AG04449 (cell line): ENCODE measurements at regions not wholly inside any gene's neighbourhood (a gene's known extent, or its start where the extent isn't known, plus 50 kb on each side); places are given as distances from the start of the nearest gene placed in this dataset.

ENCODE experiments used
- CTCF ChIA-PET: fragments of 350-600 bp; formaldehyde crosslinking; extraction: SDS; loops from one replicate; lab custom pipeline; 2021; ENCODE audit warnings: antibody characterized with exemption; lab: Yijun Ruan, JAX
- POLR2A ChIA-PET: fragments of 400-600, 350-600 bp; formaldehyde crosslinking; extraction: SDS; loops from one replicate; lab custom pipeline; 2020; ENCODE audit warnings: antibody characterized with exemption, inconsistent platforms; lab: Yijun Ruan, JAX
- DNase-seq: peaks from one replicate; pipeline ENCODE4 v3.0.0-alpha.2; 2010; ENCODE audit warnings: low read depth, low spot score
- H3K4me3 ChIP-seq: 2 replicates; pipeline ENCODE4 v1.5.1; 2011; ENCODE audit warnings: low read depth, mild to moderate bottlenecking, control low read depth, low read length
- CTCF ChIP-seq: IDR thresholded peaks from one replicate; pipeline ENCODE4 v1.5.1; 2011; ENCODE audit warnings: mild to moderate bottlenecking, moderate library complexity, low read length, control low read depth, inconsistent platforms; ENCODE audit not compliant: insufficient read depth; ENCODE audit errors: missing control alignments

GRCh38 chr9:89747596-89747995 lies 142.8 kb downstream of the GADD45G start:
- CTCF ChIA-PET = no interaction called here
- no peak for TF ChIP-seq CTCF
- POLR2A ChIA-PET = no interaction called here

GRCh38 chr9:89748021-89748670 lies 143.3 kb downstream of the GADD45G start:
- no peak overlapping the region for H3K4me3 ChIP-seq
- ChIA-PET CTCF (no interaction called here), POLR2A (no interaction called here)
- TF ChIP-seq CTCF = no peak
- DNase-seq = no peak

More at GRCh38 chr9:89747596-89747995, 142.8 kb downstream of the GADD45G start:
- no peak overlapping the region for H3K4me3 ChIP-seq
- DNase-seq = no peak

GRCh38 chr9:89748831-89749499 lies 144.2 kb downstream of the GADD45G start:
- DNase-seq = no peak
- TF ChIP-seq CTCF = no peak
- ChIA-PET CTCF (no interaction called here), POLR2A (no interaction called here)
- no peak overlapping the region for H3K4me3 ChIP-seq

- DNase-seq = no peak
- CTCF ChIA-PET = no interaction called here
- no peak for TF ChIP-seq CTCF
- H3K4me3 ChIP-seq = no peak overlapping the region
- POLR2A ChIA-PET = no interaction called here
These were observed 144.8 kb downstream of the GADD45G start for GRCh38 chr9:89749500-89750116.

- TF ChIP-seq CTCF = no peak
- no peak overlapping the region for H3K4me3 ChIP-seq
- CTCF ChIA-PET = no interaction called here
- POLR2A ChIA-PET = no interaction called here
- DNase-seq = no peak
These were observed 145.4 kb downstream of the GADD45G start for GRCh38 chr9:89750117-89750791.
